CD4-positive, alpha-beta T cell treated with Interleukin-1 beta for 1 hour (primary cell): ENCODE measurements at regions not wholly inside any gene's neighbourhood (a gene's known extent, or its start where the extent isn't known, plus 50 kb on each side); places are given as distances from the start of the nearest gene placed in this dataset.
"Not testable (repeated sequence)": the region's sequence is repeated elsewhere in the genome, so short reads cannot be mapped to it uniquely, and the experiment has no call there.

Experiments
- DNase-seq, 2 donors: peaks; one replicate each; pipeline ENCODE4 v3.0.0-alpha.2; 2020 to 2022

GRCh38 chr6:85125526-85125925 is 324.4 kb upstream of the NT5E start:
- DNase-seq = no peak

DNA sequence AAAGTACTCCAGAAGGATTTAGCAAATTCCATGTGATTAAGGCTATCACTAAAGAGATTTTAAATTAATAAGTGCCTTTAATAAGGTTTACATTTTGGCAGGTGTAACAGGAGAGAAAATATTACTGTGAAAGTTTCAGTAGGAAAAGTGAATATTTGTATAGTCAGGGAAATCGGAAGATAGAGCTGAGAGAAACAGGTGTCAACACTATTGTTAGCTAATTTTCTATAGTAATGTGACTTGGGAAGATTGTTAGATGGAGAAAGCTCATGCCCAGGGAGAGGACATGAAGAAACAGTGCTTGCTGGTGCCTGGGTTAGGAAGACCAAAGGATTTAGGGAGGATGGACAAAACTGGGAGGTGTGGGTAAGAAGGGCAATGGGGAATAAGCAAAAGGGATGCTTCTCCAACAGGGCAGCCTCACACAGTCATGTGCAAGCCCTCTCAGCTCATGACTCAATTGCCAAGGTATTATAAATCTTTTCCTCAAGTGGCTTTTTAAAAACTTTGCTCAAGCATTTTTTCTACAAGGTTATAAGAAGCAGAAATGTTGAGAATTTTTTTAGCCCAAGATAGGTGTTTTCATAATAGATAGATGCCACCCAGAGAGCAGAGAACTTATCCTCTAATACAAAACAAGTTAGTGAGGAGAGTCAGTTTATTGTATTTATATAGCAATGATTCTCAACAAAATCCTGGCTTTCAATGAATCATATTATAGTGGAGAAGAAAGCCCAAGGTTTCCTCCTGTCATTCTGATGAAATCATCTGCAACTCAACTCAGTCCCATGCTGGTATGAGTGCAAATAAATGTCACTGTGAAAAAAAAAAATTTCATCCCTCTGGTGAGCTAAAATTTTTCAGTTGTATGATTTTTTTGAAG is 325.2 kb upstream of the NT5E start:
- no peak for DNase-seq

GRCh38 chr6:85121158-85121557 is 328.7 kb upstream of the NT5E start:
- no peak for DNase-seq

DNA sequence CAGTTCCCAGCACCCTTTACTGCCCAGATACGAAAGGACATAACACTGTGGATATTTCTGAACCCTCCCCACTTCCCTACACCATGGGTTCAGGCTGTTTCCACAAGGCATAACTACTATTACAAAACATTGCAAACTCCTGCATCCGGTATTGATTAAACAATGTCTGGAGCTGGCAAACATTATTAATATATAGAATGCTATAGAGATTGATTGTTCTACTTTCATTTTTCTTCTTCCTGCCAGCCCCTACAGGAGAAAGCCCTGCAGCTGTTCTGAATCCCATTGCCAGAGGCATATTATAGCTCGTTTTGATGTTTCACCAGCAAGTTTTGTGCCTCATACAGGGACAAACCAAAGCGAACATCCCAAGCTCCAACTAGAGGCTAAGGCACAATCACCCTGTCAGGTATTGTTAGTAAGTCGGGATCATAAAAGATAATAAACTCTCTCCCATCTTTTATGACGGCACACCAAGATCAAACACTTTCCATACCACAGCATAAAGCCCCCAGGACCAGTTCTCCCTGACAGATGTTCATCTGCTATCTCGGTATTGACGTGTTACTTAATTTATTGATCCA is 331.1 kb upstream of the NT5E start:
- no peak for DNase-seq

GRCh38 chr6:85118233-85118632 is 331.6 kb upstream of the NT5E start:
- DNase-seq = no peak

- DNase-seq = no peak
Observed at GRCh38 chr6:85116475-85116874, 333.4 kb upstream of the NT5E start.

GRCh38 chr6:85115876-85116275 is 334.0 kb upstream of the NT5E start:
- no peak for DNase-seq

GRCh38 chr6:85115376-85115775 is 334.5 kb upstream of the NT5E start:
- DNase-seq = no peak

DNA sequence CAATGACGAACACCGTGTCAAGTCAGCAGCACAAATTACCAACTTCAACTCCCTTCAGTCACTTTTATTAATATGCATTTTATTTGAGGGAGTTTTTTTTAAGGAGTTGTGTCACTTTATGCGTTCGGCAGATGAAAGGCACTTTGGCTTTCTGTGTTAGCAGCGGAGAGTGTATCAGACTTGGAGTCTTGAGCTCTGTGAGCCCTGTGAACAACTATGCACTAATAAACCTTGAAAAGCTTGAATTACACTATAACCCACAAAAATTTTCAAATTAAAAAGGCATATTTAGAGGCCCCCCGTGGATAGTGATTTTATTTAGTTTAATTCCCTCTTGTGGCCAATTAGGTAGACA is 335.3 kb upstream of the NT5E start:
- DNase-seq = no peak

DNA sequence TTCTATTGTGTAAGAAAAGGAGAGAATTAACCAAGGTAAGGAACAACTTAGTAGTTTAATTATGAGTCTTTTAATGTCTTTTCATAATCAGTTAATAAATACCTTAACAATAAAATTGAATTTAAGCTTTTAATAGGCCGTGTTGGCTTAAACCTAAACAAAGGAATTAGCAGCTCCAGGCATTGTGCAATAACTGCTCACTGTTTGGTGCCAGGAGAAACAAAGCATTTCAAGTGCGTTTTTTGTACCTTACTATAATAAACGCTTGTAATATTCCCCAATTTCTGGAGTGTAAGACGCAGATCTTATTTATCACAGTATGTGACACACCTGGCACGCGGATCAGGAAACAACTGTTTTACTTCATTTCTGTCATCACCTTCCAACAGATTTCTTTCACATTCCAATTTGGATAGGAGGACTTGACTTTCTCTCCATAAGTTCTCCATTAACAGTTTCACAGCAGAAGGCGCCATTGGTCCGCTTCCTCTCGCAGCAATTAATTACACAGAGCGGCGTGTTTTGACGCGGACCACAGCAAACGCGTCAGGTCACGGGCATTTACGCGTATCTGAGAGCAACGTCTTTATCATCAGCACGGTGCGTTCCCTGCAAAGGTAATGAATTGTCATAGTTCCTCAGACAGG is 335.8 kb upstream of the NT5E start:
- no peak for DNase-seq

DNA sequence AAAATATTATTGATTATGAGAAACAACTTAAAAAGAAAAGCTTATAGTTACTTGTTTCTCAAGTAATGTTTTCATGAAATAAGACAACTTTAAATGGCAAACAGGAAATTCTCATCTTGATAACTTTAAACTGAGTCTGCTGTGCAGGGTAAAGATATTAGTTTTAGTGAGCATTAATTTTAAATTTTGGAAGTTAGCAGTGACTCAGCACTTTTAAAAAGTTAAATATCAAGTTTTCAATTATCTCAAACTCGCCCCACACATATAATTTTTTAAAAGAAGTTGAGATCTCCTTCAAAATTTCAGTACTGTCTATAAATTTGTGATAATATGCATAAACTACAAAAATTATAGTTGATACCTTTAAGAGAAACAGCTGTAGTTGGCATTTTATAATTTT is 337.3 kb upstream of the NT5E start:
- no peak for DNase-seq

GRCh38 chr6:85111481-85112011 is 338.3 kb upstream of the NT5E start:
- DNase-seq = no peak

DNA sequence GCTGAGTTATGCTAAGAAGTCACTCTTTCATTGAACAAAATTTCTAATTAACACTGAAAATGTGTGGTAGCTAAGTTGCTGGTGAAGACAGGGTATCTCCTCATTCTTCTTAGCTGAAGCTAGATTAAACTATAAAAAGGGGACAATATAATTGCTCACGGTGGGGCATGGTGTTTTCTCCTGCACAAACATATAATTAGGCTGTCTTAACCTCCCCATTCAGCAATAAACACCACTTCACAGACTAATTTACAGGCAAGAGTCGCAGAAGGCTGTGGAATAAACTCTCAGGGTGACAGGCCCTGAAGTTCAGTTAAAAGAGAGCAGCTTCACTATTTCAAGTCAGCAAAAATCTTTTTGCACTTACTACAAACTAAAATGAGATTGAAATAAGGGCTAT is 338.9 kb upstream of the NT5E start:
- DNase-seq = no peak

GRCh38 chr6:85107701-85108100 is 342.2 kb upstream of the NT5E start:
- DNase-seq = no peak

GRCh38 chr6:85096976-85097375 is 332.6 kb upstream of the TBX18 start:
- DNase-seq = no peak

DNA sequence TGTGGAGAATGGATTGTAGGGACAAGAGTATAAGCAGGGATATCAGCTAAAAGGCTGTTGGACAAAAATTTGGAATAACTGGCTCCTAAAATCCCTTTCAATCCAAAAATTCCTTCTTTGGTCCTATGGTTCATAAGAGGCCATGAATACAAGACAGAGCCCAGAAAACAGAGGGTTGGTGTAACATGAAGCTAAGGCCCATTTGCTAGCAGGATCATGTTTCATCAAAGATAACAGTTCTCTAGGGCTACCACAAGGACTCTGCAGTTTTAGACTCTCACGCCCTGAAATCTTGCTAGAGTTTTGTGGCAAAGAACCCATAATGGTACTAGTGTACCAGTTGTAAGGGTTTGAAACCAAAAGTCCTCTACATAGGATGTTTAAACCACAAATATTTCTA is 327.8 kb upstream of the TBX18 start:
- no peak for DNase-seq

DNA sequence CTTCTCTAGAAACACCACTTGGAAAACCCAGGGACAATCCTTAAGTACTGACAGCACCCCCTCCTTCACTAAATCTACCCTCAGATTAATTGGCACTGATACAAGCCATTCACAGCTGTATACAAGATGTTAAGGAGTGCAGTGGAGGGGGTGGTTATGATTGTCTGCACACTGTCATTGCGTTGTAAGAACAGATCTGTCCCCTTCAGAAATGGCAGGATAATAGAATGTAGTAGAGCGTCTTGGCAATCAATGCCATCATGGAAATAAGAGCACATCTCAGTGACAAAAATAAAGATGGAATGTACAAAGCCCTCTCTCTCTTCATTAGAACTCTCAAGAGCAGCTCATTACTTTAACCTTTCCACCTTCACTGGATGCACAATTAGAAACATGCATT is 324.9 kb upstream of the TBX18 start:
- DNase-seq = no peak

- DNase-seq = no peak
Observed at GRCh38 chr6:85085875-85086274, 321.5 kb upstream of the TBX18 start.

- no peak for DNase-seq
Observed at GRCh38 chr6:85081102-85081501, 316.7 kb upstream of the TBX18 start.

DNA sequence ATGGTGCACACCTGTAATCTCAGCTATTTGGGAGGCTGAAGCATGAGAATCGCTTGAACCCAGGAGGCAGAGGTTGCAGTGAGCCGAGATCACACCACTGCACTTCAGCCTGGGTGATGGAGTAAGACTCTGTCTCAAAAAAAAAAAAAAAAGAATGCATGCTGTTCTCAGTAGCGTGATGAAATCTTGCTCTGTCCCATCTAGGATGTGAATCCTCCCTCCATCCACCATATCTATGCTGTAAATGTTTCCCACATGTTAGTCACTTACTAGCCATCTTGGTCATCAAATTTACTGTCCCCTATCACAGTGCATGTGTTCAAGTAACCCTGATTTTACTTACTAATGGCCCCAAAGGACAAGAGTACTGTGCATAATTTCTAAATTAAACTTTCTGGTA is 315.4 kb upstream of the TBX18 start:
- no peak for DNase-seq

DNA sequence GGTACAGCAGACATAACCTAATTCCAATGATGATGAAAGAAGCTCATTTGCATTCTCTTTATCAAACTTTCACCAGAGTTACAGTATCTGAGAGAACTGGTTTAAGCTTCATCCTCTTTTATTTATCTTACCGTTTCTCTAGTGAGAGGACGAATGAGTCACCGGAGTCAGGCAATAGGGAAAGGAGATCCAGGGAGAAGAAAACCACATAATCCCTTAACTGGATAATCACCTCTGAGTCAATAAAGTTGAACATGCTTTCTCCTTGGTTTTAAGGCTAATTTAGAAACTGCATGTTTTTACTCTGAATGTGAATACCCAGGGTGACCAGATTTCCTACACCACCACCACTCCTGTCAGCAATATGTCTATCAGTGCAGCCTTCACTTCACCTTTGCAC is 313.7 kb upstream of the TBX18 start:
- DNase-seq = no peak

- DNase-seq = no peak
Observed at GRCh38 chr6:85077098-85077497, 312.7 kb upstream of the TBX18 start.

DNA sequence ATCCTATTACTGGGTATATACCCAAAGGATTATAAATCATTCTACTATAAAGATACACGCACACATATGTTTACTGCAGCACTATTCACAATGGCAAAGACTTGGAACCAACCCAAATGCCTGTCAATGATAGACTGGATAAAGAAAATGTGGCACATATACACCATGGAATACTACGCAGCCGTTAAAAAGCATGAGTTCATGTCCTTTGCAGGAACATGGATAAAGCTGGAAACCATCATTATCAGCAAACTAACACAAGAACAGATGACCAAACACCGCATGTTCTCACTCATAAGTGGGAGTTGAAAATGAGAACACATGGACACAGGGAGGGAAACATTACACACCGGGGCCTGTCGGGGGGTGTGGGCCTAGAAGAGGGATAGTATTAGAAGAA is 307.4 kb upstream of the TBX18 start:
- not testable (repeated sequence) for DNase-seq

- DNase-seq = no peak
Observed at GRCh38 chr6:85069577-85069976, 305.2 kb upstream of the TBX18 start.
